Heart right ventricle (tissue), 16 donors: ENCODE measurements at regions not wholly inside any gene's neighbourhood (a gene's known extent, or its start where the extent isn't known, plus 50 kb on each side); places are given as distances from the start of the nearest gene placed in this dataset.

Experiments used
- ATAC-seq, 8 donors: fragments of 200-7000 bp; cut with Tn5 transposase; one replicate each; pipeline ENCODE4 v1.9.1; 2020; ENCODE audit warnings: mild to moderate bottlenecking in 8 of 8, moderate library complexity in 8 of 8, moderate number of reproducible peaks in 1 of 8
- DNase-seq, 2 donors: peaks; one replicate each; pipeline ENCODE4 v3.0.0-alpha.2; 2020
- H3K27ac ChIP-seq, 10 donors: fragments of 200-600 bp; sonication (generic) in 2 of 10; one replicate each; pipeline versions ENCODE4 v1.5.0 to v1.8.0; 2020 to 2022; ENCODE audit warnings: mild to moderate bottlenecking in 3 of 10
- H3K27me3 ChIP-seq, 7 donors: fragments of 200-600 bp; one replicate each; pipeline ENCODE4 v1.8.0; 2021 to 2022; ENCODE audit warnings: mild to moderate bottlenecking in 2 of 7
- H3K36me3 ChIP-seq, 9 donors: fragments of 200-600 bp; sonication (generic) in 1 of 9; one replicate each; pipeline versions ENCODE4 v1.5.0 to v1.8.0; 2020 to 2022; ENCODE audit warnings: mild to moderate bottlenecking in 2 of 9
- H3K4me1 ChIP-seq, 9 donors: fragments of 200-600 bp; sonication (generic) in 1 of 9; one replicate each; pipeline versions ENCODE4 v1.5.0 to v1.8.0; 2020 to 2022; ENCODE audit warnings: mild to moderate bottlenecking in 4 of 9
- H3K4me3 ChIP-seq, 10 donors: fragments of 200-600 bp; sonication (generic) in 2 of 10; one replicate each; pipeline versions ENCODE4 v1.5.0 to v1.8.0; 2020 to 2022; ENCODE audit warnings: mild to moderate bottlenecking in 7 of 10, moderate library complexity in 2 of 10
- H3K9me3 ChIP-seq, 11 donors: fragments of 200-600 bp in 10 of 11; sonication (generic) in 2 of 11; one replicate each; pipeline versions ENCODE4 v1.5.0 to v1.8.0; 2013 to 2022; ENCODE audit warnings: mild to moderate bottlenecking in 2 of 11, control low read depth in 1 of 11, moderate library complexity in 1 of 11
- CTCF ChIP-seq, 9 donors: fragments of 200-600 bp; sonication (generic) in 2 of 9; IDR thresholded peaks; one replicate each; pipeline versions ENCODE4 v1.5.0 to v1.8.0; 2021 to 2022; ENCODE audit warnings: antibody characterized with exemption in 9 of 9, mild to moderate bottlenecking in 5 of 9, moderate library complexity in 1 of 9
- WGBS, 2 donors: extraction: QIAGEN DNeasy Blood & Tissue Kit; methylation state at CpG; one replicate each; pipeline ENCODE4 v1.1.7; 2013; ENCODE audit warnings: inconsistent platforms in 1 of 2; 5-methylcytosine and 5-hydroxymethylcytosine counted together
- intact Hi-C, 10 donors: fragments of 100-400 bp; cut with DNase I; formaldehyde crosslinking; loops; one replicate each; pipeline versions ENCODE4 v1.11.1 to v1.14.2; 2022
- donor health status: Arrhythmogenic right ventricular cardiomyopathy.
- donor health status: ischemic (EF 13 %, LVEDD 7.1; RV severe dilation, severe dysfunction).
- donor health status: healthy with polysubstance abuse.
- donor health status: DM: no; HTN: yes; CAD: no.
- donor health status: DM: no; HTN: no; CAD: no.
- donor health status: ischemic (EF 25% LVEDD 6.9; RV normal size, moderate dysfunction).
- donor health status: ischemic (EF 25% LVEDD 5.7; RV mildly dilated, moderate dysfunction).
- donor health status: healthy.
- donor health status: DM: yes; HTN: yes; CAD: no.
- donor health status: Ischemic cardiomyopathy.
- donor health status: ischemic (EF 35%, LVEDD 5.7; RV mildly dilated, moderate dysfunction).
- donor health status: nonischemic (EF 11% LVEDD 7.7; RV severe dilation, severe dysfunction).
- donor health status: DM: yes; HTN: yes; CAD: no.
- donor health status: PGD.
- donor health status: ischemic (EF 29% LVEDD 5.4; RV normal size, mild dysfunction).
- donor health status: nonischemic (EF 23%, LVEDD 6.1; RV moderate dilation, normal function).

GRCh38 chr13:99819967-99820366 is 151.6 kb downstream of the ZIC5 start:
- Histone ChIP-seq H3K27me3 (no peaks in the 10 kb centered on the region), H3K36me3 (no peaks in the 10 kb centered on the region), H3K4me3 (no peak overlapping the region), H3K27ac (no peak overlapping the region), H3K9me3 (peaks cover 0 to 32% (median 4%) of the 10 kb centered on the region in 11 donors), H3K4me1 (no peaks in the 10 kb centered on the region)
- intact Hi-C loops = no loop called here
- no peak for TF ChIP-seq CTCF (IDR thresholded peaks at IDR 0.05)
- WGBS, 2 donors = 80% methylated on average over 7 of the region's 7 CpGs
- ATAC-seq (no peak), DNase-seq (no peak)

DNA sequence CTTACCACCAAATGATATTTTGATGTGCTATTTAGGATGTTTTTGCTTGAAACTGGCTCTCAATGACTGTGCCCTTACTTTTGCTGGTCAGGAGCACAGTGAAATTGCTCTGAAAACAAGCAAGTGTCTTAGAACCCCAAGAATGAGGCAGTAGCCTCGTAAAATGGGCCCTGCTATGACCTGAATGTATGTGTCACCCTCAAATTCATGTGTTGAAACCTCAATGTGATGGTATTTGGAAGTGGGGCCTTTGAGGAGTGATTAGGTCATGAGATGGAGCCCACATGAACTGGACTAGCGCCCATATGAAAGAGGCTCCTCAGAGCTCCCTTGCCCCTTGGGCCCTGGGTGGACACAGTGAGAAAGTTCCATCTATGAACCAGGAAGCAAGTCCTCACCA is 155.2 kb downstream of the ZIC5 start:
- DNase-seq (no peak), ATAC-seq (no peak)
- H3K4me3 ChIP-seq = no peak overlapping the region
- WGBS, 2 donors = 82 to 84% methylated on average over 2 of the region's 2 CpGs
- intact Hi-C loops = no loop called here
- peaks cover 0 to 9% (median 0%) of the 10 kb centered on the region in 11 donors for H3K9me3 ChIP-seq
- no peaks in the 10 kb centered on the region for H3K27me3 ChIP-seq
- no peaks in the 10 kb centered on the region for H3K36me3 ChIP-seq
- no peaks in the 10 kb centered on the region for H3K4me1 ChIP-seq
- TF ChIP-seq CTCF (IDR thresholded peaks at IDR 0.05) = no peak
- H3K27ac ChIP-seq = no peak overlapping the region

DNA sequence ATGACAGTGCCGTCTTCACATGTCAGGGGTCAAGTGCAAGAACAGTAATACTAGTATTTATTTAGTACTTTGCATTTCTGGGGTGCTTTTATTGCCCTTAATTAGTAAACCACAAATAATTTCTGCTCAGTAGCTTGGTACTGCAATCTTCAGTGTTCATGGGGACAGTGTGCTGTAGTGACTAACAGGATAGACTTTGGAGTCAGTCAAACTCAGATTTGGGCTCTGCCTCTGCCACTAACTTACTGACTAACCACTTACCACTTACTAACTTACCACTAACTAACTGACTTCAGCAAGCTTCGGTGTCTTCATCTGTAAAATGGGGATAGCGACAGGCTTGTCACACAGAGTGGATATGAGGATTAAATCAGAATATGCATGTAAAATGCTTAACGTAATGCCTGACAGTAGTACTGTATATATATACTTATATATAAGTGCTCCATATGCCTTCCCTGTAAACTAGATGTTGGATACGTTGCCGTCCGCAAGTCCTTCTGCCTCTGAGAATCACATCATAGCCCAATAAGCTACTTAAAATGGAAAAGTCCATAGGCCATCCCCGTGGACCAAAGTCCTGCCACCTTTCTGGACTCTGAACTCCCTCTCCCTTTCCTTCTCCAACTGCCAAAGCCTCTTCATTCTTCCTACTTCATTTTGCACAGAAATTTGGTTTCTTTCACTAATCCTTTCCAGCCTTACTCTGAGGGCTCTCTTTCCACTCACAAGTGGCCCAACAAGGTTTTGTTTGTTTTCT is 158.1 kb downstream of the ZIC5 start:
- no peaks in the 10 kb centered on the region for H3K4me1 ChIP-seq
- H3K4me3 ChIP-seq = no peak overlapping the region
- ATAC-seq = no peak
- WGBS, 2 donors = 92% methylated on average over 8 of the region's 8 CpGs
- no peaks in the 10 kb centered on the region for H3K36me3 ChIP-seq
- TF ChIP-seq CTCF (IDR thresholded peaks at IDR 0.05) = no peak
- intact Hi-C loops = no loop called here
- H3K9me3 ChIP-seq = peaks cover 0 to 9% (median 0%) of the 10 kb centered on the region in 11 donors
- no peak for DNase-seq
- H3K27ac ChIP-seq = no peak overlapping the region
- H3K27me3 ChIP-seq = no peaks in the 10 kb centered on the region

DNA sequence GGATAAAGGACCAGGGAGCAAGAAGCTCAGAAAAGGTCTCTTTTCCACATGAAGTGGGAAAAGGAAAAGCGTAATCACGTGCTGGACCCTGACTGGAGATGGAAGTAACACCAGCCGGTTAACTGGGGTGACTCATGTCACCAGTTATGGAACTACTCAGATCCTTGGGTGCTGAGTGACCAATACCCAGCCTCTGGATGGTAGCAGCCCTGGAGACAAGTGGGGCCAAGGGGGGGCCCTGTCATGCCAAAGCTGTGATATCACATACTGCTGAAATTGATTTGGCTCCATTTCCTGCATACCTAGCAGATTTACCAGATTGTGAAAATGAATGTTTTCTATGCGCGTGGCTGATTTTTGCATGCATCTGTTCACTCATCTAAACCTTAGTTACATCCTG is 158.9 kb downstream of the ZIC5 start:
- no peaks in the 10 kb centered on the region for H3K4me1 ChIP-seq
- TF ChIP-seq CTCF (IDR thresholded peaks at IDR 0.05) = no peak
- H3K9me3 ChIP-seq = peaks cover 0 to 9% (median 0%) of the 10 kb centered on the region in 11 donors
- intact Hi-C loops = no loop called here
- H3K36me3 ChIP-seq = no peaks in the 10 kb centered on the region
- ATAC-seq = no peak
- no peaks in the 10 kb centered on the region for H3K27me3 ChIP-seq
- DNase-seq = no peak
- no peak overlapping the region for H3K4me3 ChIP-seq
- H3K27ac ChIP-seq = no peak overlapping the region
- whole genome bisulfite sequencing, 2 donors = 84 to 88% methylated on average over 5 of the region's 5 CpGs
